GM18867 (cell line): ENCODE measurements at regions not wholly inside any gene's neighbourhood (a gene's known extent, or its start where the extent isn't known, plus 50 kb on each side); places are given as distances from the start of the nearest gene placed in this dataset.

ENCODE experiments used
- ATAC-seq: cut with Tn5 transposase; IDR thresholded peaks from one replicate; pipeline ENCODE4 v1.9.1; 2021; ENCODE audit warnings: mild to moderate bottlenecking, moderate library complexity; ENCODE audit not compliant: unreplicated experiment

DNA sequence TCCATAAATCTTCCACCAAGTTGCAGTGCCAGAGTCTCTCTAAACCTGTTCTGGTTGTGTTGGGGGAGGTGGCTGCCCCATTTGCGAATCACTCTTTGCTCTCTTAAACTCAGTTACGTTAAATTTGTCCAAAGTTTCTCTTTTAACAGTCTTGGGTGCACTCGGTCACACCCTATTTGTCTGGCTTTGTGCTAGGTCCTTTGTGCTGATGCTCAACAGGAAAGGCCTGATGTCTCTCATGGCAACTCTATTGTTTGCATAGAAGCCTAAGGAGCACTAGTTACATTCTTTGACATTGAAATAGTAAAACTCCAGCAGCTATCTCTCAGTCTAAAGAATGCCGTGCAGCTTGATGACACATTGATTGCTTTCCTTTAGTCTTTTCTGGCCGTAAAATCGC, 105.1 kb downstream of the TRMT11 start:
- ATAC-seq: no peak

- ATAC-seq: no peak
Observed at GRCh38 chr6:126093108-126093507, 106.8 kb downstream of the TRMT11 start.

DNA sequence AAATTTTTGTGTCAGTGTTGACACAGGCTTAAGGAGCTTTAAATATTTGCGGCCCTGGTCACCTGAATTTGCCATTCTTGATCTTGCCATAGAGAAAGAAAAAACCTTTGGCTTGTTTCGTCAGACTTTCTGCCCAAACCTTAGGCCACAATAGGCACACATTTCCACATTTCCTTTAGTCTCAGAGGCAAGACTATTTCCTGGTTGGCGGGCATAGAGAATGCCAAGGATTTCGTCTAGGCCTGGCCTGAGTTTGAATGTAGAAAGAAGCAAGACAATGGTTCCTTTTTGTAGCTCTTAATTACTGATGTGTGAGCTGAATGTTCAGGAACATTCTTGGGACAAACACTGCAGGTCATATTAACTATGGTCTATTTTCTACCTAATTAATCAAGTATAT, 108.1 kb downstream of the TRMT11 start:
- no peak for ATAC-seq

- ATAC-seq: no peak
Observed at GRCh38 chr6:126100386-126100785, 114.0 kb downstream of the TRMT11 start.

- ATAC-seq: no peak
Observed at GRCh38 chr6:126102358-126102757, 116.0 kb downstream of the TRMT11 start.

GRCh38 chr6:126103993-126104392, 117.7 kb downstream of the TRMT11 start:
- no peak for ATAC-seq

DNA sequence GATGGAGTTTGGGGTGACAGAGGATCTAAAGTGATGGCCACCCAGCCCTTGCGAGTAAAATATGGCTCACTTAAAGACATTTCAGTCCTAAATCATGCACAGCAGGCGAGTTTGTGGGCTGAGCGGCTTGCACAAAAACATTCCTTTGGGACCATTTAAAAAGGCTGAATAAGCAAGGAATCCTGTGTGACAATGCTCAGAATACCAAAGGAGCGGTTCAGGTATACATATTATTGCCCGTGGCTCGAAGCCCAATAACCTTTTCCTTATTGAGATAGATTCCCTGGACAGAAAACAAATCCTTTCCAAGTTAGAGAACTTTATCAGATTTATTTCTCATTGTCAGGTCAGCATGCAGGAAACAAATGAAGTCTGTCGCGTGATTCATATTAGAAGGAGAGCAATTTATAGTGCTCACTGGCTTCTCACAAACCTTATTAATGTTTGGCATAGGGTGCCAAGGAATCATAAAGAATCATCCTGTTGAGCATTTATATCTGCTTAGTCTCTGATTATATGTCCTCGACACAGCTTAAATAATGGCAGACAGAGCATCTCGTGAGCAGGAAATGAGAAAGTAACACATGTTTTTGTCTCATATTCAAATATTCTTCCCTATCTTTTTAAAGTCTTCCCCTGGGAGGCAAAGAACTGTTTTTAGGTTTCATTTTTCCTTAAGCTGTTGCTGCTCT, 121.3 kb downstream of the TRMT11 start:
- ATAC-seq: no peak

- ATAC-seq: no peak
Observed at GRCh38 chr6:126110512-126111270, 124.4 kb downstream of the TRMT11 start.

DNA sequence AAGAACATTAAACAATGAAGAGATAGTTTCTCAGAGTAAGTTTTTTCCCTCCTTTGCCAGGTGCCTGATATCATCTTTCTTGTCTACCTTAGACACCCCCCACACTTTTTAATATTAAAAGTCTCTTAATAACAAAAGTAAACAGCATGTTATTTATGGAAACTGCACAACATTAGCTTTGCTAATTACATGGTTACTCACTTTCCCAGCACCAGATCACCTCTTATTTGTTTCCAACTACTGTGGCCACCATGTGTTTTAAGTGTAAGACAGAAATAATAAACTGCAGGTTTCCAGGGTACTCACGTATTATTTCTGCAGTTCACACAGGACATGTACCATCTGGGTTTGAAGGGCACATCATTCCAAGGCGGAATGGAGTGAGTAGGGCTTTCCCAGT, 125.0 kb downstream of the TRMT11 start:
- no peak for ATAC-seq

- no peak for ATAC-seq
Observed at GRCh38 chr6:126112171-126112632, 125.9 kb downstream of the TRMT11 start.

DNA sequence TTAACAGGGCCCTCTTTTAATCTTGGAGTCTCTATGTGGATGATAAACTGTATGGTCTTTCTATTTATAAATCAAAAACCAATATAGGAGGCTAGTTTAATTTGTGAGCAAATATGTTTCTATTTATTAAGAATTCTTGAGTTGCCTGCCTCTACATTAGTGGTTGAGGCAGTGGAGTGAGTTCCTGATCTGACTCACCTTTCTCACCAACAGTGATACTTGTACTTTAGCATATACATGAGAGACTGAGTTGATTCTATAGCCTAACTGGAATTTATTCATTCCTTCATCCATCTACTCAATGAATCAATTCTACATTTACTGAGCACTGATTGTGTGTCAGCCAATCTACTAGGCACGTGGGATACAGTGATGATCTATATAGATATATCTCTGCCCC, 126.9 kb downstream of the TRMT11 start:
- no peak for ATAC-seq

DNA sequence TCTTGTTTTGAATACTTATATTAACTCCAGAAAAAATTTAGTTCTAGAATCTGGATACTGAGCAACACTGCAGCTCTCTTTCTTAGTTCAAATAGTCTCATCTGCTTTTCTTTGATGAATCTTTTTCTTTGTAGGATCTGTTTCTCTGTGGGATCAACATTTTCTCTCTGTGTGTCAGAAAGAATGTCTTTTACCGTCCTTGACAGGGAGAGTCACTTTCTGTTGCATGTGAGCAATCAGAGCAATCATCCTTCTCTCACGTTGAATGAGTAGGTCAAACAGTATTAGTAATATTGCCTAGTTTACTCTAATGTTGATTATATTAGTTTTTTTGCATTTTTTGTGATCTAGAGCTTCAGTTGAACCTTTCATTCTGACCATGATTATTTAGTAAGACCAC, 130.9 kb downstream of the TRMT11 start:
- no peak for ATAC-seq

- no peak for ATAC-seq
Observed at GRCh38 chr6:126118058-126118755, 131.9 kb downstream of the TRMT11 start.

- ATAC-seq: no peak
Observed at GRCh38 chr6:126118936-126119335, 132.6 kb downstream of the TRMT11 start.

DNA sequence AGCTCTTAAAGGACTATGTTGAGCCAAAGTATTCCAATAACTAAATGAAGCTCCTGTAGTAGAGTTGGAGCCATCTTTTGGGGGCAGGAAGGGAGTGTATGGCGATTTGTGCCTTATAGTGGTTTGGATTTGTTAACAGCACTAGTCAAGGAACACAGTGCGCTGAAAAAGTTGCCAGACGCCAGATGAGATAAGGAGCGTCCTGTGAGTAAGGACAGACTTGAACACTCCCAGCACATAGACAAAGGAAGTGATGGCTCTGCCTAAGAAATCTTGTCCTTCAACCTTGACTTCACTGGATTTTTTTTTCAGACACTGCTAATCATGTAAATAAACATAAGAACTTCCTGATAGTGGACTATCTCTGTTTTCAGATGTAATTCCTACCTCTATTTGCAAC, 136.9 kb downstream of the TRMT11 start:
- ATAC-seq: no peak

- no peak for ATAC-seq
Observed at GRCh38 chr6:126127659-126128058, 141.3 kb downstream of the TRMT11 start.

- no peak for ATAC-seq
Observed at GRCh38 chr6:126131246-126131645, 144.9 kb downstream of the TRMT11 start.

- no peak for ATAC-seq
Observed at GRCh38 chr6:126133984-126134383, 147.6 kb downstream of the TRMT11 start.

DNA sequence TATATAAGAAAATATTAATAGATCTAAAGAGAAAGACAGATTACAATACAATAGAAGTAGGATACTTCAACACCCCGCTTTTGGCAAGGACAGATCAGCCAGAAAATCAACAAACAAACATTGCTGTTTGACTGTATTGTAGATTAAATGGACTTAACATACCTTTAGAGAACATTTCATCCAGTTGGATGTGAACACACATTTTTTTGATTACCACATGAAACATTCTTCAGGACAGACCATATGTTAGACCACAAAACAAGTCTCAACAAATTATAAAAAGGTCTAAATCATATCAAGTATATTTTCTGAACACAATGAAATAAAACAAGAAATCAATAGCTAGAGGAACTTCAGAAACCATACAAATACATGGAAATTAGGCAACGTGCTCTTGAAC, 148.2 kb downstream of the TRMT11 start:
- no peak for ATAC-seq

DNA sequence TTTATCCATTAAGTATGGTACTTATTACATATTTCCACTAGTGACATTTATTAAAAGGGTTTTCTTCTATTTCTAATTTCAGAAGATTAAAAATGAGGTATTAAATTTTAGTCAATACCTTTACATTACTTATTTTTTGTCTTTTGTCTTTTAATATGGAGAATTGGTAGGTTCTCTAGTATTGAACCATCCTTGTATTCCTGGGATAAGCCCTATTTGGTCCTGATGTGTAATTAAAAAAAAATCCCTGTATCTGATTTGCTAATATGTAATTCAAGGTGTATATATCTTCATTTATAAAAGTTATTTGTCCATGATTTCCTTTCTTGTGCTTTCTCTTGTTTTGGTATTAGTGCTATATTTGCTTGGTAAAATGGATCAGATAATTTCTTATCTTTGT, 153.7 kb downstream of the TRMT11 start:
- no peak for ATAC-seq

DNA sequence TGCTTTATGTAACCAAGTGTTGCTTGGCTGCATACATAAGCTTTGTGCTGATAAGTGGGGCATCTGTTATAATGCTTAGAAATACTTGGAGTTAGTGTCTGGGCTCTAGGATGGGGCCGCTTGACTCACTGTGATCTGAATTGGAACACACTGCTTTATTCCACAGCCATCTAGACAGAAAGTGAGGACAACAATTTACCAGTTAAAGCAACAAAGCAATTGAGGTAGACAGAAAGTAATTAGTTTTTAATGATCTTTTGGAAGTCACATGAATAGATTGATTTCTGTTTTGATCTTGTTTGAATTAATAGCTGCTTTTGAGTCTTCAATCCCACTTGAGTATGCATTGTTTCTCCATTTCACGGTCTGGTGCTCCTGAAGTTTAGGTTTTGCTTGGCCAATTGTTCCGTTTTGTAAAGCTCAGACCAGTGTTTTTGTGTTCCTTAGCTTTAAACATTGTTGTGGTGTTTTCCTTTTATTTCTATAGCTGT, 157.5 kb downstream of the TRMT11 start:
- ATAC-seq: no peak

GRCh38 chr6:126145351-126145750, 159.0 kb downstream of the TRMT11 start:
- ATAC-seq: no peak
